GM19099 (cell line): ENCODE measurements at regions not wholly inside any gene's neighbourhood (a gene's known extent, or its start where the extent isn't known, plus 50 kb on each side); places are given as distances from the start of the nearest gene placed in this dataset.

Experiments
- POLR2A ChIP-seq: IDR thresholded peaks from 3 replicates; pipeline ENCODE4 v1.6.1; 2011; ENCODE audit warnings: low read depth; ENCODE audit not compliant: insufficient read length; ENCODE audit errors: extremely low read depth

GRCh38 chr16:72278301-72278700, 106.3 kb upstream of the PMFBP1 start:
- no peak for TF ChIP-seq POLR2A

- TF ChIP-seq POLR2A, result no peak
Observed at GRCh38 chr16:72277749-72278148, 105.8 kb upstream of the PMFBP1 start.

GRCh38 chr16:72271699-72272240, 99.8 kb upstream of the PMFBP1 start:
- TF ChIP-seq POLR2A, result no peak

GRCh38 chr16:72270531-72270930, 98.6 kb upstream of the PMFBP1 start:
- no peak for TF ChIP-seq POLR2A

- TF ChIP-seq POLR2A, result no peak
Observed at GRCh38 chr16:72266836-72267235, 94.9 kb upstream of the PMFBP1 start.

GRCh38 chr16:72264771-72265170, 92.8 kb upstream of the PMFBP1 start:
- TF ChIP-seq POLR2A, result no peak

GRCh38 chr16:72262711-72263110, 90.8 kb upstream of the PMFBP1 start:
- no peak for TF ChIP-seq POLR2A

GRCh38 chr16:72261127-72261526, 89.2 kb upstream of the PMFBP1 start:
- no peak for TF ChIP-seq POLR2A

- no peak for TF ChIP-seq POLR2A
Observed at GRCh38 chr16:72256398-72257066, 84.6 kb upstream of the PMFBP1 start.

- no peak for TF ChIP-seq POLR2A
Observed at GRCh38 chr16:72255786-72256185, 83.8 kb upstream of the PMFBP1 start.

GRCh38 chr16:72247821-72248253, 75.9 kb upstream of the PMFBP1 start:
- no peak for TF ChIP-seq POLR2A

GRCh38 chr16:72246423-72246822, 74.5 kb upstream of the PMFBP1 start:
- TF ChIP-seq POLR2A, result no peak

GRCh38 chr16:72244853-72245252, 72.9 kb upstream of the PMFBP1 start:
- no peak for TF ChIP-seq POLR2A

GRCh38 chr16:72243621-72244020, 71.7 kb upstream of the PMFBP1 start:
- no peak for TF ChIP-seq POLR2A

- TF ChIP-seq POLR2A, result no peak
Observed at GRCh38 chr16:72242757-72243156, 70.8 kb upstream of the PMFBP1 start.

GRCh38 chr16:72241930-72242329, 70.0 kb upstream of the PMFBP1 start:
- TF ChIP-seq POLR2A, result no peak

GRCh38 chr16:72241008-72241407, 69.1 kb upstream of the PMFBP1 start:
- no peak for TF ChIP-seq POLR2A
